ENCODE measurements at regions not wholly inside any gene's neighbourhood (a gene's known extent, or its start where the extent isn't known, plus 50 kb on each side); places are given as distances from the start of the nearest gene placed in this dataset.

GRCh38 chr15:38030609-38031008 is 96.2 kb downstream of the TMCO5A start:
- Histone ChIP-seq H3K9ac (no peak overlapping the region), H4K20me1 (ENCODE audit: insufficient read depth) (no peaks in the 10 kb centered on the region), H3K79me2 (ENCODE audit: insufficient read depth) (no peaks in the 10 kb centered on the region), H3K27ac (ENCODE audit: low read depth in 2 of 2, low read length in 1 of 2) (no peak overlapping the region), H3K4me3 (ENCODE audit: low read depth in 2 of 2, low read length in 1 of 2) (no peak overlapping the region), H3K27me3 (ENCODE audit: insufficient read depth) (no peaks in the 10 kb centered on the region), H2AFZ (ENCODE audit: low read depth) (no peak overlapping the region), H3K36me3 (replicated peaks in 1 of 2; ENCODE audit: control insufficient read depth in 1 of 2, insufficient read depth in 2 of 2, low read length in 1 of 2) (no peaks in the 10 kb centered on the region), H3K4me1 (ENCODE audit: control insufficient read depth in 1 of 2, insufficient read depth in 2 of 2, low read depth in 1 of 2, low read length in 1 of 2) (peaks cover 0 to under 1% of the 10 kb centered on the region in 2 experiments; a peak in 1 of 4 replicates), H3K9me3 (no peaks in the 10 kb centered on the region), H3K9me2 (no peaks in the 10 kb centered on the region), H3K4me2 (no peak overlapping the region), H3F3A (replicated peaks; ENCODE audit: insufficient read depth) (peaks cover under 1% of the 10 kb centered on the region)
- TF ChIP-seq MEF2A (IDR thresholded peaks at IDR 0.05; ENCODE audit: borderline replicate concordance, low read depth) (no peak), ZBTB33 (IDR thresholded peaks at IDR 0.05; ENCODE audit: borderline replicate concordance, low read depth) (no peak), SIN3A (IDR thresholded peaks at IDR 0.05; ENCODE audit: borderline replicate concordance, low read depth, low read length) (no peak), YY1 (IDR thresholded peaks at IDR 0.05; ENCODE audit: low read depth) (no peak), CHD2 (IDR thresholded peaks at IDR 0.05; ENCODE audit: low read length, partially characterized antibody) (no peak), FOXM1 (IDR thresholded peaks at IDR 0.05; ENCODE audit: low read depth) (no peak), SMC3 (IDR thresholded peaks at IDR 0.05; ENCODE audit: low read depth, low read length) (no peak), RAD21 (IDR thresholded peaks at IDR 0.05; ENCODE audit: low read length) (no peak), GATA2 (CRISPR knock-in tag; IDR thresholded peaks at IDR 0.05) (no peak), MXI1 (IDR thresholded peaks at IDR 0.05; ENCODE audit: low read depth, low read length) (no peak), GABPA (IDR thresholded peaks at IDR 0.05; ENCODE audit: low read depth) (no peak), NRF1 (IDR thresholded peaks at IDR 0.05; ENCODE audit: low read depth, low read length) (no peak), RFX5 (IDR thresholded peaks at IDR 0.05; ENCODE audit: low read length) (no peak), TCF12 (IDR thresholded peaks at IDR 0.05) (no peak), TAF1 (IDR thresholded peaks at IDR 0.05; ENCODE audit: borderline replicate concordance, low read depth, low read length) (no peak), MAX (IDR thresholded peaks at IDR 0.05; ENCODE audit: low read depth) (no peak), EZH2phosphoT487 (IDR thresholded peaks at IDR 0.05; ENCODE audit: borderline replicate concordance, low read depth) (no peak)
- TF ChIP-seq, protein P1, sequence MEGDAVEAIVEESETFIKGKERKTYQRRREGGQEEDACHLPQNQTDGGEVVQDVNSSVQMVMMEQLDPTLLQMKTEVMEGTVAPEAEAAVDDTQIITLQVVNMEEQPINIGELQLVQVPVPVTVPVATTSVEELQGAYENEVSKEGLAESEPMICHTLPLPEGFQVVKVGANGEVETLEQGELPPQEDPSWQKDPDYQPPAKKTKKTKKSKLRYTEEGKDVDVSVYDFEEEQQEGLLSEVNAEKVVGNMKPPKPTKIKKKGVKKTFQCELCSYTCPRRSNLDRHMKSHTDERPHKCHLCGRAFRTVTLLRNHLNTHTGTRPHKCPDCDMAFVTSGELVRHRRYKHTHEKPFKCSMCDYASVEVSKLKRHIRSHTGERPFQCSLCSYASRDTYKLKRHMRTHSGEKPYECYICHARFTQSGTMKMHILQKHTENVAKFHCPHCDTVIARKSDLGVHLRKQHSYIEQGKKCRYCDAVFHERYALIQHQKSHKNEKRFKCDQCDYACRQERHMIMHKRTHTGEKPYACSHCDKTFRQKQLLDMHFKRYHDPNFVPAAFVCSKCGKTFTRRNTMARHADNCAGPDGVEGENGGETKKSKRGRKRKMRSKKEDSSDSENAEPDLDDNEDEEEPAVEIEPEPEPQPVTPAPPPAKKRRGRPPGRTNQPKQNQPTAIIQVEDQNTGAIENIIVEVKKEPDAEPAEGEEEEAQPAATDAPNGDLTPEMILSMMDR (IDR thresholded peaks at IDR 0.05), result no peak
- TF ChIP-seq, protein P2, sequence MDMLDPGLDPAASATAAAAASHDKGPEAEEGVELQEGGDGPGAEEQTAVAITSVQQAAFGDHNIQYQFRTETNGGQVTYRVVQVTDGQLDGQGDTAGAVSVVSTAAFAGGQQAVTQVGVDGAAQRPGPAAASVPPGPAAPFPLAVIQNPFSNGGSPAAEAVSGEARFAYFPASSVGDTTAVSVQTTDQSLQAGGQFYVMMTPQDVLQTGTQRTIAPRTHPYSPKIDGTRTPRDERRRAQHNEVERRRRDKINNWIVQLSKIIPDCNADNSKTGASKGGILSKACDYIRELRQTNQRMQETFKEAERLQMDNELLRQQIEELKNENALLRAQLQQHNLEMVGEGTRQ (IDR thresholded peaks at IDR 0.05; ENCODE audit: borderline replicate concordance, low read depth, low read length), result no peak
- TF ChIP-seq, protein P3, sequence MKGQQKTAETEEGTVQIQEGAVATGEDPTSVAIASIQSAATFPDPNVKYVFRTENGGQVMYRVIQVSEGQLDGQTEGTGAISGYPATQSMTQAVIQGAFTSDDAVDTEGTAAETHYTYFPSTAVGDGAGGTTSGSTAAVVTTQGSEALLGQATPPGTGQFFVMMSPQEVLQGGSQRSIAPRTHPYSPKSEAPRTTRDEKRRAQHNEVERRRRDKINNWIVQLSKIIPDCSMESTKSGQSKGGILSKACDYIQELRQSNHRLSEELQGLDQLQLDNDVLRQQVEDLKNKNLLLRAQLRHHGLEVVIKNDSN (IDR thresholded peaks at IDR 0.05; ENCODE audit: borderline replicate concordance, low read depth), result no peak
- no peak for DNase-seq
- 88% methylated on average over 4 of the region's 4 CpGs for WGBS (ENCODE audit: low lambda C conversion rate)
- ChIA-PET CTCF (no interaction called here), POLR2A (no interaction called here)

Data from SK-N-SH (cell line).